ENCODE measurements at regions not wholly inside any gene's neighbourhood (a gene's known extent, or its start where the extent isn't known, plus 50 kb on each side); places are given as distances from the start of the nearest gene placed in this dataset.

DNA sequence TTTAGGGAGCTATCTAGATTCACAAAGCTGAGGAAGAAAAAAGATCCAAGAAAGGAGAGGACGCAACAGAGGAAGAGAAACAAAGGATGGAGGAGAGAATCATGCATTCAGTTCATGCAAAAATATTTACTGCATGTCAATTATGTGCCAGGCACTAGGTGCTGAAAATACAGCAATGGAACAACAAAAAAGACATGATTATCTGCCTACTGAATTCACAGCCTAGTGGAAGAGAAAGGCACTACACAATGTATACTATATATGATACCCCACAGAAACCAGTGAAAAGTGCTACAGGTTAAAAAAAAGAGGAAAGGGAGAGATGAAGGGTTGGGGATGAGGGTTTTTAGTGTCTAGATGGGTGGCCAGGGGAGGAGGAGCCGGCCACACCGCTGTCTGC lies 520.4 kb upstream of the CELF2 start:
- H3K36me3 ChIP-seq: no peaks in the 10 kb centered on the region
- no peaks in the 10 kb centered on the region for H3K4me1 ChIP-seq
- H3K4me3 ChIP-seq: no peak overlapping the region
- no peaks in the 10 kb centered on the region for H3K9me3 ChIP-seq
- no peak overlapping the region for H3K27ac ChIP-seq
- TF ChIP-seq, protein P1, sequence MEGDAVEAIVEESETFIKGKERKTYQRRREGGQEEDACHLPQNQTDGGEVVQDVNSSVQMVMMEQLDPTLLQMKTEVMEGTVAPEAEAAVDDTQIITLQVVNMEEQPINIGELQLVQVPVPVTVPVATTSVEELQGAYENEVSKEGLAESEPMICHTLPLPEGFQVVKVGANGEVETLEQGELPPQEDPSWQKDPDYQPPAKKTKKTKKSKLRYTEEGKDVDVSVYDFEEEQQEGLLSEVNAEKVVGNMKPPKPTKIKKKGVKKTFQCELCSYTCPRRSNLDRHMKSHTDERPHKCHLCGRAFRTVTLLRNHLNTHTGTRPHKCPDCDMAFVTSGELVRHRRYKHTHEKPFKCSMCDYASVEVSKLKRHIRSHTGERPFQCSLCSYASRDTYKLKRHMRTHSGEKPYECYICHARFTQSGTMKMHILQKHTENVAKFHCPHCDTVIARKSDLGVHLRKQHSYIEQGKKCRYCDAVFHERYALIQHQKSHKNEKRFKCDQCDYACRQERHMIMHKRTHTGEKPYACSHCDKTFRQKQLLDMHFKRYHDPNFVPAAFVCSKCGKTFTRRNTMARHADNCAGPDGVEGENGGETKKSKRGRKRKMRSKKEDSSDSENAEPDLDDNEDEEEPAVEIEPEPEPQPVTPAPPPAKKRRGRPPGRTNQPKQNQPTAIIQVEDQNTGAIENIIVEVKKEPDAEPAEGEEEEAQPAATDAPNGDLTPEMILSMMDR (IDR thresholded peaks at IDR 0.05): no peak
- no peak for DNase-seq (ENCODE audit: low spot score)
- no peaks in the 10 kb centered on the region for H3K27me3 ChIP-seq

DNA sequence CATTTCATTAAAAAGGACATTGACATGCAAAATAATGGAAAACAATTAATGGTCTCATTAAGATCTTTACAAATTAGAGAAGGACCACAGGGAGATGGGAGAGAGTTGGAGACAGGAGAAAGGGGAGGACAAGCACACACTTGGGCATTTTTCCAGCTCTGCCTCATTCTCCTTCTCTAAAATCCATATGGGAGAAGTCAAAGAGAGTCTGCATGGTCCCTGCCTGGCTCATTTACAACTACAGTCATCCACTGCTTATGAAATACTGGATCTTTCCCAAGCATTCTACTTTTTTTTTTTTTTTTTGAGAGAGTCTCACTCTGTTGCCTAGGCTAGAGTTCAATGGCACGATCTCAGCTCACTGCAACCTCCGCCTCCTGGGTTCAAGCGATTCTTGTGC lies 518.9 kb upstream of the CELF2 start:
- Histone ChIP-seq H3K27ac (no peak overlapping the region), H3K4me3 (no peak overlapping the region), H3K27me3 (no peaks in the 10 kb centered on the region), H3K4me1 (no peaks in the 10 kb centered on the region), H3K9me3 (no peaks in the 10 kb centered on the region), H3K36me3 (no peaks in the 10 kb centered on the region)
- no peak for DNase-seq (ENCODE audit: low spot score)
- TF ChIP-seq, protein P1 (IDR thresholded peaks at IDR 0.05): no peak

- DNase-seq (ENCODE audit: low spot score): no peak
- Histone ChIP-seq H3K27me3 (no peaks in the 10 kb centered on the region), H3K36me3 (no peaks in the 10 kb centered on the region), H3K9me3 (no peaks in the 10 kb centered on the region), H3K27ac (no peak overlapping the region), H3K4me3 (no peak overlapping the region), H3K4me1 (no peaks in the 10 kb centered on the region)
- TF ChIP-seq, protein P1 (IDR thresholded peaks at IDR 0.05): no peak
Observed at GRCh38 chr10:10499839-10500238, 517.8 kb upstream of the CELF2 start.

DNA sequence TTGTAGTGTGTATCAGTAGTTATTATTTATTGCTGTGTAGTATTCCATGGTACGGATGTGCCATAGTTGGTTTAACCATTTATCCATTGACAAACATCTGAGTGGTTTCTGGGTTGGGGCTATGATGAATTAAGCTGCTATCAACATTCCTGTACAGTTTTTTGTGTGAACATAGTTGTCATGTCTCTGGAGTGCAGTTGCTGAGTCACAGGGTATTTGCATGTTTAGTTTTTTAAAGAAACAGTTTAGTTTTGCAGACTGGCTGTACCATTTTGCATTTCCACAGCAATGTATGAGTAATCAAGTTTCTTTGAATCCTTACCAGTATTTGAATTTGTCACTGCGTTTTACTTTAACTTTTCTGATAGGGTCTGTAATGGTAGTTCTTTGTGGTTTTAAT lies 516.7 kb upstream of the CELF2 start:
- no peaks in the 10 kb centered on the region for H3K27me3 ChIP-seq
- no peak for DNase-seq (ENCODE audit: low spot score)
- H3K36me3 ChIP-seq: no peaks in the 10 kb centered on the region
- H3K4me3 ChIP-seq: no peak overlapping the region
- H3K4me1 ChIP-seq: no peaks in the 10 kb centered on the region
- H3K27ac ChIP-seq: no peak overlapping the region
- no peaks in the 10 kb centered on the region for H3K9me3 ChIP-seq
- TF ChIP-seq, protein P1 (IDR thresholded peaks at IDR 0.05): no peak

GRCh38 chr10:10503772-10504171 lies 513.9 kb upstream of the CELF2 start:
- Histone ChIP-seq H3K36me3 (no peaks in the 10 kb centered on the region), H3K4me1 (no peaks in the 10 kb centered on the region), H3K27ac (no peak overlapping the region), H3K27me3 (no peaks in the 10 kb centered on the region), H3K9me3 (no peaks in the 10 kb centered on the region), H3K4me3 (no peak overlapping the region)
- DNase-seq (ENCODE audit: low spot score): no peak
- TF ChIP-seq, protein P1 (IDR thresholded peaks at IDR 0.05): no peak

GRCh38 chr10:10508211-10508610 lies 509.5 kb upstream of the CELF2 start:
- Histone ChIP-seq H3K4me1 (no peaks in the 10 kb centered on the region), H3K36me3 (no peaks in the 10 kb centered on the region), H3K27ac (no peak overlapping the region), H3K9me3 (no peaks in the 10 kb centered on the region), H3K4me3 (no peak overlapping the region), H3K27me3 (no peaks in the 10 kb centered on the region)
- TF ChIP-seq, protein P1 (IDR thresholded peaks at IDR 0.05): no peak
- DNase-seq (ENCODE audit: low spot score): no peak

Data from right atrium auricular region (tissue), 2 donors.